ENCODE measurements at regions not wholly inside any gene's neighbourhood (a gene's known extent, or its start where the extent isn't known, plus 50 kb on each side); places are given as distances from the start of the nearest gene placed in this dataset.

DNA sequence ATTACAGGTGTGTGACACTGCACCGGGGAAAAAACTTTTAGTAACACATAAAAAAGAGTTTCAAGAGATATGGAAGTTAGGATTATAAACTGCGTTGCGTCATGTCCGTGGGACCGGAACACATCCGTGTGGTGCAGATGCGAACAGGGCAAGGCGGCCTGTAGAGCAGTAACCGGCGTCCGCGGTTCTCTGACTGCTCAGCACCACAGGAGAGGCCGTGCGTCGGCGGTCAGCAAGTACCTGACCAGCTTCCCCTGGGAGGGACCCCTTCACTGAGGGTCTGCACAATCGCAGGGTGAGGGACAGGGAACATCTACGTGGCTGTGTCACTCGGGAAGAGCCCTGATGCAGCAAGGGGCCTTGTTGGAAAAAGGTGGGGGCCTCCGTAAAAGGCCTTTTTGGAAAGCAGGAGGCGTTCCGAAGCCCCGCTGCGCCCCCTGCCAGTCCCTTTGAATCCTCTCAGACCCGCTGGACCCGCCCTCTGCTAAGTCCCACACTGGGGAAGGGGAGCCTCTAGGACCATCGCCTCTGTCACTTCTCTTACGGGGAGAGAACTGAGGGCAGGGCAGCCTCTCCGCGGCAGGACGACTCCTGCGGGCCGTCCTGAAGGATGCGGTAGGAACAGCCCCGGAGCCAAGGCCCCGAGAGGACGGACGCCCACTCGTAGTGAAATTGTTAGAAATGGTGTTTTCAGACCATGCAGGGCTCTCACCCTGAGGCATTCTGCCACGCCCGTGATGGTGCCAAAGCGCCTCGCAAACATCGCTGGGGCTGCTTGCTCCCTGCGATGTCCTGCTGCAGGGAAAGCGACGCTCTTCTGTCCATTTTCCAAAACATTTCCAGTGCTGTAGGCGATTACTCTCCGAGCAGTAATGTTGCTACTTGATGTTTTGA, 771.6 kb upstream of the COBL start:
- no peak overlapping the region for H2BK20ac ChIP-seq (ENCODE audit: low read depth, low read length)
- in situ Hi-C loops (cut with MboI; ENCODE audit: low sequenced_read_pairs) (no loop called here), intact Hi-C loops (cut with micrococcal nuclease) (no loop called here), dilution Hi-C loops (cut with HindIII; ENCODE audit: low sequenced_read_pairs, unreplicated experiment) (no loop called here)
- no peak overlapping the region for H2BK120ac ChIP-seq (ENCODE audit: low read depth, low read length)
- no peak for TF ChIP-seq CEBPB (IDR thresholded peaks at IDR 0.05; ENCODE audit: low read depth, low read length)
- TF ChIP-seq FOS (IDR thresholded peaks at IDR 0.05; ENCODE audit: low read depth, low read length), result no peak
- no peak for TF ChIP-seq RAD21 (IDR thresholded peaks at IDR 0.05; ENCODE audit: low read length)
- TF ChIP-seq MAZ (IDR thresholded peaks at IDR 0.05; ENCODE audit: borderline replicate concordance, low read depth, low read length), result no peak
- H3K27me3 ChIP-seq (ENCODE audit: control insufficient read depth, insufficient read depth, low read length), result no peaks in the 10 kb centered on the region
- H2AFZ ChIP-seq (replicated peaks; ENCODE audit: low read length, poor library complexity), result no peak overlapping the region
- H3K9me1 ChIP-seq (ENCODE audit: insufficient read depth, low read length), result no peaks in the 10 kb centered on the region
- H3K27ac ChIP-seq (ENCODE audit: insufficient read depth, low read length), result no peak overlapping the region
- H3K4me2 ChIP-seq (ENCODE audit: low read depth, low read length), result no peak overlapping the region
- no peaks in the 10 kb centered on the region for H3K4me1 ChIP-seq (ENCODE audit: control insufficient read depth, insufficient read depth, low read length)
- no peak overlapping the region for H4K8ac ChIP-seq (ENCODE audit: low read depth in 2 of 2, low read length in 2 of 2)
- no peaks in the 10 kb centered on the region for H3K36me3 ChIP-seq (ENCODE audit: control insufficient read depth, insufficient read depth, low read length)
- H3K14ac ChIP-seq (replicated peaks; ENCODE audit: low read depth, low read length), result no peak overlapping the region
- no peak overlapping the region for H2AK9ac ChIP-seq (replicated peaks; ENCODE audit: low read depth, low read length, poor library complexity)
- no peak overlapping the region for H3K23ac ChIP-seq (ENCODE audit: low read depth, low read length)
- H3K9me3 ChIP-seq (ENCODE audit: control insufficient read depth, insufficient read depth, low read length), result peaks cover 11% of the 10 kb centered on the region
- ChIA-PET CTCF (no interaction called here), POLR2A (ENCODE audit: unreplicated experiment) (no interaction called here)
- H3K4ac ChIP-seq (ENCODE audit: low read depth, low read length), result no peak overlapping the region
- no peak overlapping the region for H3K9ac ChIP-seq (ENCODE audit: low read depth, low read length)
- H3K18ac ChIP-seq (ENCODE audit: low read depth, low read length), result no peak overlapping the region
- no peak overlapping the region for H2BK15ac ChIP-seq (ENCODE audit: low read depth, low read length)
- BruUV-seq (replicated peaks), result no TSS peak
- H2AK5ac ChIP-seq (ENCODE audit: low read depth, low read length), result no peak overlapping the region
- ATAC-seq (ENCODE audit: low read depth) (no peak), DNase-seq (no peak)
- H4K5ac ChIP-seq (ENCODE audit: low read depth, low read length), result no peak overlapping the region
- H3K56ac ChIP-seq (ENCODE audit: extremely low read depth, insufficient read depth, low read length), result no peak overlapping the region
- no peaks in the 10 kb centered on the region for H4K20me1 ChIP-seq (ENCODE audit: insufficient read depth, low read length)
- H4K91ac ChIP-seq (ENCODE audit: insufficient read depth, low read depth, low read length), result no peak overlapping the region
- no peak overlapping the region for H2BK5ac ChIP-seq (ENCODE audit: low read depth, low read length, poor library complexity, severe bottlenecking)
- H3K79me1 ChIP-seq (ENCODE audit: low read depth in 1 of 2, low read length in 2 of 2), result no peaks in the 10 kb centered on the region
- 0% methylated on average over 5 of the region's 49 CpGs; no CpG with 5 or more reads in 1 of the 2 experiments for WGBS, 2 experiments (ENCODE audit: extremely low coverage in 2 of 2, insufficient read length in 1 of 2)
- H3K4me3 ChIP-seq (ENCODE audit: insufficient read depth, low read depth, low read length), result no peak overlapping the region
